Gastroesophageal sphincter (tissue), 3 donors: ENCODE measurements at regions not wholly inside any gene's neighbourhood (a gene's known extent, or its start where the extent isn't known, plus 50 kb on each side); places are given as distances from the start of the nearest gene placed in this dataset.

ENCODE experiments used
- CTCF ChIP-seq, 4 experiments: fragments of 200-600 bp in 2 of 4; fragments of 450-650 bp in 2 of 4; sonication (generic) in 1 of 4; IDR thresholded peaks; one replicate each; pipeline ENCODE4 v1.5.1; 2017 to 2019; ENCODE audit warnings: antibody characterized with exemption in 4 of 4, mild to moderate bottlenecking in 2 of 4, moderate library complexity in 2 of 4
- EP300 ChIP-seq: sonication (generic); formaldehyde crosslinking; IDR thresholded peaks from one replicate; pipeline ENCODE4 v1.6.1; 2017; ENCODE audit warnings: antibody characterized with exemption, mild to moderate bottlenecking
- POLR2A ChIP-seq, 2 donors: fragments of 450-650 bp; IDR thresholded peaks; one replicate each; pipeline ENCODE4 v1.6.1; 2017; ENCODE audit warnings: antibody characterized with exemption in 2 of 2, mild to moderate bottlenecking in 2 of 2, moderate library complexity in 1 of 2
- POLR2AphosphoS5 ChIP-seq: sonication (generic); formaldehyde crosslinking; IDR thresholded peaks from one replicate; pipeline ENCODE4 v1.6.1; 2017; ENCODE audit warnings: antibody characterized with exemption

GRCh38 chr2:2912293-2912692 is 465.3 kb downstream of the EIPR1 start:
- no peak for TF ChIP-seq CTCF (IDR thresholded peaks at IDR 0.05)
- TF ChIP-seq POLR2AphosphoS5, result no peak
- no peak for TF ChIP-seq EP300
- no peak for TF ChIP-seq POLR2A (IDR thresholded peaks at IDR 0.05)
